ENCODE measurements at regions not wholly inside any gene's neighbourhood (a gene's known extent, or its start where the extent isn't known, plus 50 kb on each side); places are given as distances from the start of the nearest gene placed in this dataset.

DNA sequence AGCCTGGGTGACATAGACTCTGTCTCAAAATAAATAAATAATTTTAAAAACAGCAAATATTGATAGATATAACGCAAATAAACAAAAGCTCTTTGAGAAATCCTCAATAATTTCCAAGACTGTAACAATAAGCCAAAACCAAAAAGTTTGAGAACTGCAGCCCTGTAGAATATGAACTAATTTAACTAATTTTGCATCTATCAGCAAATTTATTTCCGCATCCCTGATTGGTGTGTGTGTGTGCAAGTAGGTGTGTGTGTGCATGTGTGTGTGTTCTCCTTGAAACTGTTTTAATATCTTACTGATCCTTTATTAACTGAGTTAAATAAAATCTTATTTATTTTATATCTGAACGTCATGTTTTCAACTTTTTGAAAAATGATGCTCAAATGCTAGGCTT is 67.0 kb upstream of the ISX start:
- TF ChIP-seq, protein P1, sequence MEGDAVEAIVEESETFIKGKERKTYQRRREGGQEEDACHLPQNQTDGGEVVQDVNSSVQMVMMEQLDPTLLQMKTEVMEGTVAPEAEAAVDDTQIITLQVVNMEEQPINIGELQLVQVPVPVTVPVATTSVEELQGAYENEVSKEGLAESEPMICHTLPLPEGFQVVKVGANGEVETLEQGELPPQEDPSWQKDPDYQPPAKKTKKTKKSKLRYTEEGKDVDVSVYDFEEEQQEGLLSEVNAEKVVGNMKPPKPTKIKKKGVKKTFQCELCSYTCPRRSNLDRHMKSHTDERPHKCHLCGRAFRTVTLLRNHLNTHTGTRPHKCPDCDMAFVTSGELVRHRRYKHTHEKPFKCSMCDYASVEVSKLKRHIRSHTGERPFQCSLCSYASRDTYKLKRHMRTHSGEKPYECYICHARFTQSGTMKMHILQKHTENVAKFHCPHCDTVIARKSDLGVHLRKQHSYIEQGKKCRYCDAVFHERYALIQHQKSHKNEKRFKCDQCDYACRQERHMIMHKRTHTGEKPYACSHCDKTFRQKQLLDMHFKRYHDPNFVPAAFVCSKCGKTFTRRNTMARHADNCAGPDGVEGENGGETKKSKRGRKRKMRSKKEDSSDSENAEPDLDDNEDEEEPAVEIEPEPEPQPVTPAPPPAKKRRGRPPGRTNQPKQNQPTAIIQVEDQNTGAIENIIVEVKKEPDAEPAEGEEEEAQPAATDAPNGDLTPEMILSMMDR (conservative IDR thresholded peaks at IDR 0.05; ENCODE audit: low read depth, low read length): no peak
- H3K4me3 ChIP-seq (ENCODE audit: low read length): no peak overlapping the region
- DNase-seq (ENCODE audit: low read depth): no peak

GRCh38 chr22:35008213-35008612 is 57.7 kb upstream of the ISX start:
- TF ChIP-seq, protein P1 (conservative IDR thresholded peaks at IDR 0.05; ENCODE audit: low read depth, low read length): no peak
- H3K4me3 ChIP-seq (ENCODE audit: low read length): no peak overlapping the region
- no peak for DNase-seq (ENCODE audit: low read depth)

- no peak for DNase-seq (ENCODE audit: low read depth)
- H3K4me3 ChIP-seq (ENCODE audit: low read length): no peak overlapping the region
- TF ChIP-seq, protein P1 (conservative IDR thresholded peaks at IDR 0.05; ENCODE audit: low read depth, low read length): no peak
Measured at GRCh38 chr22:35010543-35010942, 55.4 kb upstream of the ISX start.

DNA sequence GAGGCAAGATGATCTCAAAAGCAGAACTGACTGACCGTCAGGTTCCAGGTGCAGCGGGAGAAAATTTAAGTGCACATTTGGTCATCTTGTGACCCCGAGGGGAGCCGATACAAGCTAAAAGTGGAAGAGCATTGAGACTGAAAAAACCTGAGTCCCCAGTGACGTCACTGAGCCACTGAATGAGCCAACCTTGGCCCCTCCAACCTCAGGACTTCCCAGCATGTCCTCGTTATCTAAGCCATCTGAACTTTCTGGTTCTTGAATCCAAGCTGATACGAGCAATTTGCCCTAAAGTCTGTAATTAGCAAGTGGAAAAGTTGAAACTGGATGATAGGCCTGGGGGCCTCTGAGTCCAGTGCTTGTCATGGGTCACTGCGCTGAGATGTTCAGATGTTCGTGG is 51.1 kb upstream of the ISX start:
- H3K4me3 ChIP-seq (ENCODE audit: low read length): no peak overlapping the region
- TF ChIP-seq, protein P1 (conservative IDR thresholded peaks at IDR 0.05; ENCODE audit: low read depth, low read length): no peak
- DNase-seq (ENCODE audit: low read depth): no peak

Measured in retinal pigment epithelial cell (primary cell).